GM18520 (cell line): ENCODE measurements at regions not wholly inside any gene's neighbourhood (a gene's known extent, or its start where the extent isn't known, plus 50 kb on each side); places are given as distances from the start of the nearest gene placed in this dataset.

Source experiments
- ATAC-seq: cut with Tn5 transposase; IDR thresholded peaks from one replicate; pipeline ENCODE4 v1.9.1; 2021; ENCODE audit not compliant: unreplicated experiment

DNA sequence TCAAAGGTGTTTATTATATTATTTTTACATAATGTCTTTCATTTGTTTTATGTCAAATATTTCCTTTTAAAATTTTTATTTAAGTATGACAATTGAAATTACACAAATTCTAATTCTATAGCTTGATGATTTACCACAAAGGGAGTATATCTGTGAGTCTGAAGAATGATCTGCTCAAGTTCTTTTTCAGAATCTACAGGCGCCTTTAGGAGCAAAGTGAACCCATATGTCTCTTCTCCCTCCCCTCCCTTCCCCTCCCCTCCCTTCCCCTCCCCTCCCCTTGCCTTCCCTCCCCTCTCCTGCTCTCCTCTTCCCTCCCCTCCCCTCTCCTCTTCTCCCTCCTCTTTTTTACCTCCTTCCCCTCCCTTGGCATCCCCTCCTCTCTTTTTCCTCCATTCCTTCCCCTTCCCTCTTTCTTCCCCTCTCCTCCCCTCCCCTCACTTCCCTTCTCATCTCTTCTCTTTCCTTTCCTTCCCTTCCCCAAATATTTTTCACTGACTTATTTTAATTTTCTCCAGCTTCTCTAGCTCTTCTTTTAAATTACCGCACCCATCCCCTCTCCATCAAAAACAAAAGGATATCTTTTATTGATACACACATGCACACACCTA is 495.3 kb upstream of the PIK3R1 start:
- no peak for ATAC-seq

DNA sequence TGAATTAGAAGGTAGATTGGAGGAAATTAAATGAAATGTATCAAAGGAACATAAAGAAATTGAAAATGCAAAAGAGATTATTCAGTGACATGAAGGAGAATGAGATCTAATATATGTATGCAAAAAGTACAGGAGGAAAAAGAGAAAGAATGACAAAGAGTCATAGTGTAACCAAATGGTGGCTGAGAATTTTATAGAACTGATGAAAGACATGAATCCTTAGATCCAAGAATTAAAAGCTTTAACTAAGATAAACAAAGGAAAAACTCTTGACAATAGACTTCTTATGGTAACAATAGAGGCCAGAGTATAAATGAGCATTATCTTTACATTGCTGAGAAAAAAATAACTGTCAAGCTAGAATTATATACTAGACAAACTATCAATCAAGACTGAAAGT is 505.4 kb upstream of the CD180 start:
- ATAC-seq: no peak

DNA sequence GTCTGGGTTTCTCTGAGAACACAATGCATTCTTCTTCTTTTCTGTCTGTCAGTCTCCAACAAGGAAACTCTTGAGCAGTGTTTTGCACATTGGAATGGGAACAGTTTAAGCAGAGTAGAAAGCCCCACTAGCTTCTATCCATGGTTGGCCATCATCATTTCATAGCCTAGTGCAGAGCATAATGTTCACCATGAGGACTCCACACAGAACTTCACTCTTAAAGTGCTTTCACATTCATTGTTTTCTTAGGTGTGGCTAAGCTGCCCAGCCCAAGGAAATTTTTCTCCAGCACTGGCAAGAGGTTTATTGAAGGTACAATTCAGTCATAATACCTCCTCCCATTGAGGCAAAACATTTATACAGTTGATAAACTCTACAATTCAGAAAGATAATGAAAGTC is 503.0 kb upstream of the CD180 start:
- no peak for ATAC-seq

DNA sequence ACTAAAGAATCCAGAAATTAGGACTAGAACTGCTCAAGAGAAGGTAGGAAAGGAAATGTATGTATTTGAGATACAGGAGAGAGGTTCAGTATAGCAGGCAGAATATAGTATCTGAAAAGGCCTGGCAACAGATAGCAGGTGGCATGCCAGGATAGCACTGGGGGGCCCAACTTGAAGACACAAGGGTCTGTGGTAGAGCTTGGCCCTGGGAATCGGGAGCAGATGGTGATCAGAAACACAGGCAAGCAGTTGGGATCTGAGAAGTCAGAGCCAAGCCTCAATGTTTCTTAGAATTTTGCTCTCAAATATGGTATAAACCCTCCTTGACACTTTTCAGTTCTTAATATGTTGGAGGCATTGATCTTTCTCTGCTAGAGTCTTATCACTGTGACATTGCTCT is 499.8 kb upstream of the CD180 start:
- no peak for ATAC-seq

DNA sequence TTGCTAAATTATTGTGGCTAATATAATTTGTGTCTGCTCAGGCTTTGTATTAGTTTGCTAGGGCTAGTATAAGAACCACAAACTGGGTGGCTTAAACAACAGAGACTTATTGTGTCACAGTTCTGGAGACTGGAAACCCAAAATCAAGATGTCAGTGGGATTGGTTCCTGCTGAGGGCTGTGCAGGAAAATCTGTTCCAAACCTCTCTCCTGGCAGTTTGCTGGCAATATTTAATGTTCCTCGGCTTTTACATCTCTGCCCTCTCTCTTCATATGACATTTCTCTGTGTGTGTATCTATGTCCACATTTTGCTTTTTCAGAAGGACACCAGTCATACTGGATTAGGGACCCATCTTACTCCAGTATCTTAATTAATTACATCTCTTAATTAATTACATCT is 498.8 kb upstream of the CD180 start:
- ATAC-seq: no peak

DNA sequence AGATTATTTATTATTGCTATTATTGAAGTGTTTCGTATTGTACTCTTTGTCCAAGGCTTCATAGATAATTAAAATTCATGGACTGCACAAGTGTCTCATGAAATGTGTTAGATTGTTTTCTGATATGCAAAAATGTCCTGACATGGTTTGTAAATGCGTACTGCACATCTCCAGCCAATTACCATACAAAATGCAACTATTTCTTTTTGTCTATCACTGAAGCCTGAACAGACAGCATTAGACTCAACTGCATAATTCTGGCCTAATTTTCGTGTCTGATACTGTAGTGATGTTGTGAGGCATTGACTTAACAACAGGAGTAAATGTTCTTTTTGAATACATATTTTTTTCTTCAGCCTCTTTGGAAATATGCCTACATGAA is 498.2 kb upstream of the CD180 start:
- no peak for ATAC-seq

DNA sequence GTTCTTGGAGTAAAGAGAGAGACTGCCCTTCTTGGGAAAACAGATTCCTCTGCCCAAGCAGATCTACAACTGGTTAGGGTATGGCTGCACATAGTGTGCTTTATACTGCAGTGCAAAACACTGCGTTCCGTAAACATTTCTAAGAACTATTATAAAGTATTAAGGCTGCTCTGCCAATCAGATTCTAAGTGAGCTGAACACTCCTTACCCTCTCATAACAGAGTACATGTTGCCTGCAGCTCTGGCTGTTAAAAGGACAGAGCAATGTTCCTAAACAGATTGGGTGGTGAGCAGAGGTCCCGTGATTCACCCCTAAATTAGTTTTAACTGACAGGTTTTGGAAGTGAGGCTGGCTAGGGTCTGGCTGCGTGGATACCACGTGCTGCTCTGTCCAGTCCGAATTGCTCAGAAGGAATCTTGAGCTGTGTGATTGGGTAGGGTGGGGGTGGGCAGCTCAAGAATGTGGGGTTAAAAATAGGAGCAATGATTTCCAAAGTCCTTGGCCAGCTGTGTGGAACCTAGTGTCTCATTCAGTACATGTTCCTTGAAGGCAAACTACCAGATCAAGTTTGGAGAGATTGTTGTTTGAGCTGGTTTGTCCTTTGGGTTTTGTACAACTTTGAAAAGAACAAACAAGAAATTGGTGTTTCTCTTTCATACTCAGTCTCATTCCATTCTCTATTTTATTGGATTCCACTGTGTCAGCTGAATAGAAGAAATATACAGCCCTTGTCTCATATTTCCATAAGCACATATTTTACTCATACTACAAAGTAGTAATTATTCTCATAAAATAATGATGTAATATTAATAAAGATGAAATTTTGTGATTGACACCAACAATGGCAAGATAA is 497.6 kb upstream of the CD180 start:
- no peak for ATAC-seq

DNA sequence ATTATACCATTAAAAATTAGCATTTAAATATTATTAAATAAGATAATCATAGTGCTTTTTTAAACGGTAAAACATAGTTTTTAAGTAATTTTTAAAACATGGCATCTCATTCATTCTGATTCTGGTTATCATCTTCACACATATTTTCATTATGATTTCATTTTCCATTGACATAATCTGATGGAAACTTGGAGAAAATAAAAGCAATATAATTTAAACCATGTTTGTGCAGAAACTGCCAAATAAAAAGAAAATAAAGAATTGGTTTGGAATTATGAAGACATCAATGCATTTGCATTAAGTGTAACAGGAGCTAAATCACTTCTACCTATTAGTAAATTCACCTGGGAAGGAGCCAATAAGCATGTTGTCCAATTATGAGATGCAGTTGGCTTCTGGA is 490.1 kb upstream of the CD180 start:
- no peak for ATAC-seq

DNA sequence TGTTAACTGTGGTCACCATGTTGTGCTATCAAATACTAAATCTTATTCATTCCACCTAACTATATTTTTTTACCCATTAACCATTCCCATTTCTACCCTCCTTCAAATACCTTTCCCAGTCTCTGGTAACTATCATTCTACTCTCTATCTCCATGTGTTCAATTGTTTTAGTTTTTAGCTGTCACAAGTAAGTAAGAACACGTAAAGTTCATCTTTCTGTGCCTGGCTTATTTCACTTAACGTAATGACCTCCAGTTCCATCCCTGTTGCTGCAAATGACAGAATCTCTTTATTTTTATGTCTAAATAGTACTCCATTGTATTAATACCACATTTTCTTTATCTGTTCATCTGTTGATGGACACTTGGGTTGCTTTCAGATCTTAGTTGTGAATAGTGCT is 485.1 kb upstream of the CD180 start:
- no peak for ATAC-seq

DNA sequence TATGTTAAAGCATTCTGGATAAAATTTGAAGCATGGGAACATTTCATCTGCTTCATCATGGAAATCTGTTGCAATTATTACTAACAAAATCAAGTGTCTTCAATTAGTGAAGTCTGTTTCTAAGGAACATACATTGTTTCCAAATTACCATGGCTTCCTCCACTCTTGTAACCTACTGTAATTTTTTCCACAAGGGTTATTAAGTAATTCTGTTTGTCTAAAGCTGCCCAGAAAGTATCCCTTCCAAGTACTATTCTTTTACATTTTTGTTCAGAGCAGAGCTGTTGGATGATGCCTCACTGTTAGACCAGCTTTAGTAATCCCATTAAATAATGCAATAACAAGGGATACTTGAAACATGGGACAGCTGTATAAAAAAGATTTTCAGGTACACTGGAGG is 483.5 kb upstream of the CD180 start:
- ATAC-seq: no peak

DNA sequence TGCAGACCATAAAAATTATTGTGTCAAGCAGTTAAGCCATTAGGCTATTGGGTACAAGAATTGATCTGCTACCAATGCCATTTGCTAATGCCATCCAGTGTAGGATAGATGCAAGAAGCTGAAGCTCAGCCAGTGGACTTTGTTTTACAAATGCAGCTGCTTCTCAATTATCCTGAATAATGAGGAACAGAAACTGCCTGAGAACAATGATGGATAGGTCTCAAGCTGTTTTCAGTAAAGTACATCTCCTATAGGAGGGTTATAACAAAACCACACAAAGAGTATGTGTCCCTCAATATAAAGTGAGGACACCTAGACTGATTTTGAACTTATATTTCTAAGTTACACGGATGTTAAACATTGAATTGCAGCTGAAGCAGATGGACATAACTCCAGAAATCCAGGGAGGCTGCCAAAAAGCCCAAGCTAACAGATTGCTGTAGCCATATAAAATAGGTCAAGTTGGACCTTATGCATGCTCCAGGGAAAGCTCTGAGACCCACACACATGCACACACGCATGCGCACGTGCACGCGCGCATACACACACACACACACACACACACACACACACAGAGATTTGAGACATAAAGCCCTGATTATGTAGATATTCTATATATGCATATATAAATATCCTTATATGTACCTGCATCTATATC is 482.7 kb upstream of the CD180 start:
- ATAC-seq: no peak

DNA sequence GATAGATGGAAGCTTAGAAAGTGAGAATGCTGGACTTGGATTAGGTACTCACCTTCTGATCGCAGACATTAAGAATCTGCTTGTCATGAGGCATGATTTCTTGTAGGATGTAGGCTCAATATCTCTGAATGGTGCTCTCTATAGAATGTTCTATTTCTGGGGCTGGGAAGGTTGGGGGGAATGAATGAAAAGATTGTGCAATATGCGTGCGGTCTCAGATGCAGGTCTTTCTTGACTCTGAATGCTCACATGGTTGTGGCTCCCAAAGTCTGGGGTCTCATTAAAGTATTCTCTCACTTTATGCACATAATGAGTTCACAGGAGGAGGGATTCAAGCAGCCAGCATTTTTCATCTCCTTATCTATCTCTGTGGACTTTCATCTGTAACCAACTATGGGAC is 482.0 kb upstream of the CD180 start:
- no peak for ATAC-seq

DNA sequence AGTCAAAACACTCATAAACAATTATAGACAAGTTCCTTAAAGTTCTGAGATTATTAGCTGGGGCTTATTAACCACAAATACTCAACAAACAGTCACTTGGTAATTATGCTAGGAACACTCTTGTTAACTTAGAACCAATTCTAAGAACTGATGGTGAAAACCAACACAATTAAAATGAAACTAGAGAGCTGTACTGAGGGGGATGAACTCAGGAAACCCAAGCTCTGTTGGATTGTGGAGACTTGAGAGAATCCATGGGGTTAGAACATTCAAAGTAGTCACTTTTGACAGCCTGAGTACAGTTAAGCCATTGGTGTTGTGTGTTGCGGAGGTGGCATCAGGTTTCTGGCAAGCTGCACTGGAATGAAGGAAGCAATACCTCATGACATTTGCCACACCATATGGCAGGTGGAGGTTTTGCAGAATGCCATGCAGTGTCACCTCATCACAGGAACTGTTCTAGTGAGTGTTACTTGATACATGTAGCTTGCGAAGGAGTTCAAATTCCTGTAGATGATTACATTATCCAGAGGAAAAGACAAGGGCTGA is 480.9 kb upstream of the CD180 start:
- no peak for ATAC-seq

DNA sequence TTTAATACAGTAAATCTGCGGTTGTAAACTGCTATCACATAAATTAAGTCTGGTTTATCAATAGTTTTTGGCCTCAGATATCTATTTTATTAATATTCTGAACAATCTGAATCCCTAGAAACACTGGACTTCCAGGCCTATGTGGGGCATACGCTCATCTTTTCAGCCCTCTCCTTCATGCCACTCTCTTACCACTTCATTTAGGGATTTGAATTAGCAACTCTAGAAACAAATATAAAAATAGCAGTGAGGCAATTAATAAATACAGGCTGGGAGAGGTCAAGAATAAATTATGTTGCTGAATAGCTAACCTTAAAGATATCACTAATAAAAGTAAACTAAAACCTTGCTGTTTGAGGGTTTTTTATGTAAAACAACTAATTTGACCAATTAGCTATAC is 480.3 kb upstream of the CD180 start:
- no peak for ATAC-seq

DNA sequence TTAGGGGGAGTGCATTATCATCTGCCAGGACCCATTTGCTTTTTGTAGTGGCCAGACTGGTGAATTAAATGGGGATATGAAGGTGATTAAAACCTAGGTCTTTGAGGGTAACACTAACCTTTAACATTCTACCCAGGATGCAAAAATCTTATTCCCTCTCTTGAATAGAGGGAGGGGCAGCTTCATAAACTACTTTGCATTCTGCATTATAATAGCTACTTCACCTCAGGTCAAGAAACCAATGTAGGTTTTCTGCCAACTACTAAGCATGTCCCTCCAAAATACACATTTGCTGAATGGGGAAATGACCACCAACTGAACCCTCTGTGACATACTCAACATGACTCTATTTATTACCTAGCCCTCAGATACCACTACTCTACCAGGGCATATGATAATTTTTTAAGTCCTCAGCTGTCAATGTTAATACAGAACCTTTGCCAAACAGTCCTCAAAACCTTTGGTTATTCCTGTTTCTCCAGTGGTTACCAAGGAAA is 477.6 kb upstream of the CD180 start:
- no peak for ATAC-seq

DNA sequence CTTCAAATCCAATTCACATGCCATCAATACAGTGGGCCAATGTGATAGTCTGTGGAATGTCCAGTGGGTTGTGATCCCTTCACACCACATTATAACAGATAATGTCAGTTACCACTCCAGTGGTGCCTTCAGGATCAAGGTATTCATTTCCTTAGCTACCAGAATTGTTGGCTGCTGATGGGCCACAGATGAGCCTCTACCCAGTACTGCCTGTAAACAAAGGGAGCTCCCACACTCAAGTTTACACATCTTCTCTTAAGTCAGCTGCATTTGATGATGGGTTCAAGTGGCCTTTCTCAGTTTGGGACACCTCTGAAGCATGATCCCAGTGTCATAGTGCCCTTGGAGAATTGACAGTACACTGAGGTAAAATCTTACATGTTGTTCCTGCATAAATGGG is 477.0 kb upstream of the CD180 start:
- ATAC-seq: no peak

DNA sequence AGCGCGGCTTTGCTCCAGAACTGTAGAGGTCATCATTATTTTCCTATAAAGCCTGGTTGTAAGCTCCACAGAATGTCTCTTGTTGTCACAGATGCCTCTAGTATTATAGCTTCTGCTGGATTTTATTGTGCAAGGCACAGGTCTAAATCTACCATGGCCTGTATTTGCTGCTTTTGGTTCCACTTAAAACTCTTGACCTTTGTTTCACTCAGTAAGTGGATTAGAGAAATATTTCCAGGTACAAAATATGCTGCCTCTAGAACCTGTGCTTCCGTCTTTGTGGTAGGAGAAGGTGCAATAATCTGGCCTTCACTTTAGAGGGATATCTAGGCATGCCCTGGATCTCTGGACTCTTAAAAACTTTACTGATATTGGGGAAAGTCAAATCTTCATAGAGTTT is 476.6 kb upstream of the CD180 start:
- no peak for ATAC-seq

DNA sequence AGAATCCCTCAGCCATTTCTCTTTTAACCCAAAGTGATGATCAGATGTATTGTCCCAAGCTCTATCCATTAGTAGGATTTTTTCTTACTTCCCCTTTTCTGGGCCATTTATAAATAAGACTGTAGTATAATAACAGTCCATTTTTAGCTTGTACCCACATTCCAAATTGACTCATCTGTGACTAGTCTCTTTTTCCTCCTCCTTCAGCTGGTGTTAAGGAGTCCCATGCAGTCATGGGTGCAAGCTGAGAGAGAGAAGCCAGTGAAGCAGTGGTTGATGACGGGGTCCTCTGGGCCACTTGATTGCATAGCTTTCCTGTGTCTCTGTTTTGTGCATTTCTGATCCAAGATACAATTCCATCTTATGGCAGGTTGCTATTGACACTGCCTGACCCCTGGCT is 476.0 kb upstream of the CD180 start:
- ATAC-seq: no peak

DNA sequence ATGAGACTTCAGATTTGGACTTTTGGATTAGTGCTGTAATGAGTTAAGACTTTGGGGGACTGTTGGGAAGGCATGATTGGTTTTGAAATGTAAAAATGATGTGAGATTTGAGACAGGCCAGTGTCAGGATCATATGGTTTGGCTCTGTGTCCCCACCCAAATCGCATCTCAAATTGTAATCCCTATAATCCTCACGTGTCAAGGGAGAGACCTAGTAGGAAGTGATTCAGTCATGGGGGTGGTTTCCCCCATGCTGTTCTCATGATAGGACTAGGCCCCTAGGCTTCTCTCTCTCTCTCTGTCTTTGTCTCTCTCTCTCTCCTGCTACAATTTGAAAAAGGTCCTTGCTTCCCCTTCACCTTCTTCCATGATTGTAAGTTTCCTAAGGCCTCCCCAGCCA is 473.3 kb upstream of the CD180 start:
- no peak for ATAC-seq

DNA sequence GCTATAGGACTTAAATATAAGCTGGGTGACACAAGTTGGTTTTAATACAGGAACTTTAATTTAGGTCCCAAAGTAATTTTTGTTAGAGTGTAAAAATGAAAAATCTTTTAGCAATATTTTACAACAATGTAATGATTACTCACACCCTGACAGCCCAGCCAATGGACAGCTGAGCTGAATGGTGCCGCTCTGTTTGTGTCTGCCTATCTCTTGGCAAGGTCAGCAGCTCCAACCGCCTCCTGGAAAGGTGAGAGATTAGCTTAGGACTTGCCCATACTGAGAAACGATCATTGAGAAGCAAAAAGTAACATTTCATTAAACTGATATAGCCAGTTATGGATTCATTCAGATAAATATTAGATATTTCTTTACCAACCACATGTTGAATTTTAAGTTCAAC is 463.6 kb upstream of the CD180 start:
- no peak for ATAC-seq

DNA sequence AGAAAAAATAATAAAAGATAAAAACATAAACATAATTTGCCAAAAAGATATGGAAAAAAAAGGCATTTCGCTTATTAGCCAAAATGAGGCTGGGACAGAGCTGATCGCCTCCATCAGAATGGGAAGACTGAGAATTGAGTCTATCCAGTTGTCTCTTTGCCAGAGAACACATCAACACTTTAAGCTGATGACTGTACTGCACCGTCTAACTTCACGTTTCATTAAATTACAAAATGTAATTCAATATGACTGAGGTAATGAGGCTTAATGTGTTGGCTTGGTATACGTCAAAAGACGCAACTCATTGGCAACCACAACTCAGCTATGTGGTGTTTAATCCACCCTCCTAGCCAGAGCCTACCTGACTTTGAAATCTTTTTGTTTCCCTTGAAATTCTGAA is 462.7 kb upstream of the CD180 start:
- no peak for ATAC-seq

DNA sequence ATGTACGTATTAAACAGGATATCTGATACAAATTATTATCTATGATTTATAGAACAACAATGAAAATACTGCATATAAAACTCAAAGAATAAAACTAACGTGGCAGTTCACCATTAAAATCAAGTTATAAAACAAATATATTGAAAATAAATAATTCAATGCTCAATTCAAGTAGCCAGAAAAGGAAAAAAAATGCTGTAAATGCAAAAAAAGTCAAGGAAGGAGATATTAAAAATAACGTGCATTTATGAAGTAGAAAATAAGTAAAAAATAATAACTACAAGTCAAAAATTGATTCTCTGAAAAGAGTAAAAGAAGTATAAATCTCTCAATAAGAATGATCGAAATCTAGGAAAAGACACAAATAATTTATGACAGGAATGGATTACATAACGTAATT is 460.5 kb upstream of the CD180 start:
- ATAC-seq: no peak
